T follicular helper cell (primary cell): ENCODE measurements at regions not wholly inside any gene's neighbourhood (a gene's known extent, or its start where the extent isn't known, plus 50 kb on each side); places are given as distances from the start of the nearest gene placed in this dataset.

Experiments used
- DNase-seq: peaks from one replicate; pipeline ENCODE4 v3.0.0-alpha.2; 2020; ENCODE audit warnings: low read depth

- no peak for DNase-seq
Observed at GRCh38 chr3:153314038-153314437, 152.0 kb downstream of the RAP2B start.

- DNase-seq, result no peak
Observed at GRCh38 chr3:153315781-153316180, 153.8 kb downstream of the RAP2B start.

- DNase-seq, result no peak
Observed at GRCh38 chr3:153319705-153320554, 157.9 kb downstream of the RAP2B start.

GRCh38 chr3:153320585-153321128 is 158.6 kb downstream of the RAP2B start:
- DNase-seq, result no peak

- no peak for DNase-seq
Observed at GRCh38 chr3:153328690-153329089, 166.7 kb downstream of the RAP2B start.

GRCh38 chr3:153330901-153331300 is 168.9 kb downstream of the RAP2B start:
- DNase-seq, result no peak

- no peak for DNase-seq
Observed at GRCh38 chr3:153331676-153332075, 169.7 kb downstream of the RAP2B start.

- DNase-seq, result no peak
Observed at GRCh38 chr3:153334558-153334957, 172.5 kb downstream of the RAP2B start.

GRCh38 chr3:153337369-153337768 is 175.3 kb downstream of the RAP2B start:
- DNase-seq, result no peak

GRCh38 chr3:153338487-153338886 is 176.5 kb downstream of the RAP2B start:
- no peak for DNase-seq

- DNase-seq, result no peak
Observed at GRCh38 chr3:153339065-153339464, 177.0 kb downstream of the RAP2B start.

- DNase-seq, result no peak
Observed at GRCh38 chr3:153343988-153344782, 182.2 kb downstream of the RAP2B start.

- DNase-seq, result no peak
Observed at GRCh38 chr3:153348457-153349107, 186.6 kb downstream of the RAP2B start.

- DNase-seq, result no peak
Observed at GRCh38 chr3:153349108-153349499, 187.1 kb downstream of the RAP2B start.

GRCh38 chr3:153350420-153350819 is 188.4 kb downstream of the RAP2B start:
- no peak for DNase-seq

GRCh38 chr3:153354641-153355040 is 192.6 kb downstream of the RAP2B start:
- DNase-seq, result no peak

- no peak for DNase-seq
Observed at GRCh38 chr3:153355559-153355958, 193.5 kb downstream of the RAP2B start.

- DNase-seq, result no peak
Observed at GRCh38 chr3:153356908-153357307, 194.9 kb downstream of the RAP2B start.

GRCh38 chr3:153357436-153357835 is 195.4 kb downstream of the RAP2B start:
- no peak for DNase-seq

GRCh38 chr3:153369561-153370374 is 207.7 kb downstream of the RAP2B start:
- no peak for DNase-seq

GRCh38 chr3:153370680-153371079 is 208.7 kb downstream of the RAP2B start:
- DNase-seq, result no peak
